KMS-11 (cell line): ENCODE measurements at regions not wholly inside any gene's neighbourhood (a gene's known extent, or its start where the extent isn't known, plus 50 kb on each side); places are given as distances from the start of the nearest gene placed in this dataset.

Experiments
- H2AFZ ChIP-seq: fragments of 200-600 bp; sonication (generic); 2 replicates; pipeline ENCODE4 v1.6.1; 2016; ENCODE audit warnings: antibody characterized with exemption, mixed run types, low read depth
- H3K27ac ChIP-seq: fragments of 200-600 bp; sonication (generic); 2 replicates; pipeline ENCODE4 v1.6.1; 2016; ENCODE audit warnings: mild to moderate bottlenecking, mixed run types
- H3K27me3 ChIP-seq: fragments of 200-600 bp; sonication (generic); 2 replicates; pipeline ENCODE4 v1.6.1; 2017; ENCODE audit warnings: mild to moderate bottlenecking, low read depth, mixed run types, moderate library complexity; ENCODE audit not compliant: insufficient read depth
- H3K36me3 ChIP-seq: fragments of 200-600 bp; sonication (generic); 2 replicates; pipeline ENCODE4 v1.6.1; 2017; ENCODE audit warnings: mild to moderate bottlenecking, mixed run types; ENCODE audit not compliant: insufficient read depth
- H3K4me1 ChIP-seq: fragments of 200-600 bp; sonication (generic); 2 replicates; pipeline ENCODE4 v1.6.1; 2016; ENCODE audit warnings: mild to moderate bottlenecking, low read depth, mixed run types; ENCODE audit not compliant: poor library complexity, severe bottlenecking
- H3K4me2 ChIP-seq: fragments of 200-600 bp; sonication (generic); 2 replicates; pipeline ENCODE4 v1.7.0; 2016; ENCODE audit warnings: mild to moderate bottlenecking, mixed run types
- H3K4me3 ChIP-seq: fragments of 200-600 bp; sonication (generic); IDR thresholded peaks from 2 replicates; pipeline ENCODE4 v1.6.1; 2017; ENCODE audit warnings: low read depth, low read length, mixed read lengths; ENCODE audit not compliant: insufficient read depth
- H3K79me2 ChIP-seq: fragments of 200-600 bp; sonication (generic); 2 replicates; pipeline ENCODE4 v1.6.1; 2016; ENCODE audit warnings: low read depth, mixed run types; ENCODE audit not compliant: insufficient read depth
- H3K9ac ChIP-seq: fragments of 200-600 bp; sonication (generic); 2 replicates; pipeline ENCODE4 v1.6.1; 2016; ENCODE audit warnings: mild to moderate bottlenecking, mixed run types
- H4K20me1 ChIP-seq: fragments of 200-600 bp; sonication (generic); 2 replicates; pipeline ENCODE4 v1.6.1; 2016; ENCODE audit warnings: mild to moderate bottlenecking, mixed run types; ENCODE audit not compliant: insufficient read depth
- CTCF ChIP-seq: fragments of 200-600 bp; sonication (generic); conservative IDR thresholded peaks from 2 replicates; pipeline ENCODE4 v1.6.1; 2017; ENCODE audit warnings: low read depth, mild to moderate bottlenecking, antibody characterized with exemption, low read length, moderate library complexity, mixed read lengths

GRCh38 chr2:5040571-5040970 lies 651.6 kb upstream of the SOX11 start:
- H3K27me3 ChIP-seq = no peaks in the 10 kb centered on the region
- no peak overlapping the region for H3K27ac ChIP-seq
- H3K4me2 ChIP-seq = no peak overlapping the region
- H3K4me3 ChIP-seq = no peak overlapping the region
- H4K20me1 ChIP-seq = no peaks in the 10 kb centered on the region
- H2AFZ ChIP-seq = no peak overlapping the region
- no peak for TF ChIP-seq CTCF
- H3K79me2 ChIP-seq = no peaks in the 10 kb centered on the region
- H3K4me1 ChIP-seq = no peaks in the 10 kb centered on the region
- no peaks in the 10 kb centered on the region for H3K36me3 ChIP-seq
- H3K9ac ChIP-seq = no peak overlapping the region

GRCh38 chr2:5041501-5041900 lies 650.7 kb upstream of the SOX11 start:
- Histone ChIP-seq H3K4me1 (no peaks in the 10 kb centered on the region), H4K20me1 (no peaks in the 10 kb centered on the region), H3K9ac (no peak overlapping the region), H3K27ac (no peak overlapping the region), H3K4me3 (no peak overlapping the region), H3K36me3 (no peaks in the 10 kb centered on the region), H2AFZ (no peak overlapping the region), H3K27me3 (no peaks in the 10 kb centered on the region), H3K79me2 (no peaks in the 10 kb centered on the region), H3K4me2 (no peak overlapping the region)
- TF ChIP-seq CTCF = no peak

GRCh38 chr2:5042666-5043440 lies 649.3 kb upstream of the SOX11 start:
- Histone ChIP-seq H2AFZ (no peak overlapping the region), H3K4me1 (no peaks in the 10 kb centered on the region), H4K20me1 (no peaks in the 10 kb centered on the region), H3K36me3 (no peaks in the 10 kb centered on the region), H3K27me3 (no peaks in the 10 kb centered on the region), H3K4me3 (no peak overlapping the region), H3K9ac (no peak overlapping the region), H3K27ac (no peak overlapping the region), H3K4me2 (no peak overlapping the region), H3K79me2 (no peaks in the 10 kb centered on the region)
- no peak for TF ChIP-seq CTCF

- Histone ChIP-seq H3K27ac (no peak overlapping the region), H3K4me3 (no peak overlapping the region), H3K4me1 (no peaks in the 10 kb centered on the region), H3K27me3 (no peaks in the 10 kb centered on the region), H4K20me1 (no peaks in the 10 kb centered on the region), H3K36me3 (no peaks in the 10 kb centered on the region), H3K79me2 (no peaks in the 10 kb centered on the region), H2AFZ (no peak overlapping the region), H3K4me2 (no peak overlapping the region), H3K9ac (no peak overlapping the region)
- no peak for TF ChIP-seq CTCF
These were observed 640.9 kb upstream of the SOX11 start for GRCh38 chr2:5051300-5051699.
